ENCODE measurements at regions not wholly inside any gene's neighbourhood (a gene's known extent, or its start where the extent isn't known, plus 50 kb on each side); places are given as distances from the start of the nearest gene placed in this dataset.

DNA sequence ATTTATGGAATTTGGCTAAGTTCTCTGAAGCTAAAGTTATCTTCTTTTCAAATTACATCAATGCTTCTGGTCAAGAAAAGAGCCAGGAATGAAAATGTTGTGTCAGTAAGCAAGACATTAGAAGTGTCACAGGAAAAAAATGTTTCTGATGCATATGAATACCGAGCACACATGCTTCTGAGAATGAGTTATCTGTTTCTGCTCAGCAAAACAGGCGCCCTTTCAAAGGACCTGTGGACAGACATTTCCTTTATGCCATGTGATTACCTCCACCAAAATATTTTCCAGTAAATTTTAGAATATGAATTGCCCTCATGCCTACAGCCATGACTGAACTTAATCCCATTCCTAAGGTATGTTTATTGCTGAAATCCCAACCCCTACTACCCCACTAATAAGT is 55.4 kb upstream of the RNF180 start:
- TF ChIP-seq POLR2AphosphoS5 (IDR thresholded peaks at IDR 0.05) (no peak), EP300 (IDR thresholded peaks at IDR 0.05; ENCODE audit: low read depth) (no peak)
- TF ChIP-seq, protein P1, sequence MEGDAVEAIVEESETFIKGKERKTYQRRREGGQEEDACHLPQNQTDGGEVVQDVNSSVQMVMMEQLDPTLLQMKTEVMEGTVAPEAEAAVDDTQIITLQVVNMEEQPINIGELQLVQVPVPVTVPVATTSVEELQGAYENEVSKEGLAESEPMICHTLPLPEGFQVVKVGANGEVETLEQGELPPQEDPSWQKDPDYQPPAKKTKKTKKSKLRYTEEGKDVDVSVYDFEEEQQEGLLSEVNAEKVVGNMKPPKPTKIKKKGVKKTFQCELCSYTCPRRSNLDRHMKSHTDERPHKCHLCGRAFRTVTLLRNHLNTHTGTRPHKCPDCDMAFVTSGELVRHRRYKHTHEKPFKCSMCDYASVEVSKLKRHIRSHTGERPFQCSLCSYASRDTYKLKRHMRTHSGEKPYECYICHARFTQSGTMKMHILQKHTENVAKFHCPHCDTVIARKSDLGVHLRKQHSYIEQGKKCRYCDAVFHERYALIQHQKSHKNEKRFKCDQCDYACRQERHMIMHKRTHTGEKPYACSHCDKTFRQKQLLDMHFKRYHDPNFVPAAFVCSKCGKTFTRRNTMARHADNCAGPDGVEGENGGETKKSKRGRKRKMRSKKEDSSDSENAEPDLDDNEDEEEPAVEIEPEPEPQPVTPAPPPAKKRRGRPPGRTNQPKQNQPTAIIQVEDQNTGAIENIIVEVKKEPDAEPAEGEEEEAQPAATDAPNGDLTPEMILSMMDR (IDR thresholded peaks at IDR 0.05): no peak

Data from transverse colon (tissue), 4 donors.